GM18858 (cell line): ENCODE measurements at regions not wholly inside any gene's neighbourhood (a gene's known extent, or its start where the extent isn't known, plus 50 kb on each side); places are given as distances from the start of the nearest gene placed in this dataset.
A peak's percentile ranks its signal among the peaks of the same experiment; 100 is the strongest.
"Not testable (repeated sequence)": the region's sequence is repeated elsewhere in the genome, so short reads cannot be mapped to it uniquely, and the experiment has no call there.

Experiments used
- ATAC-seq: cut with Tn5 transposase; IDR thresholded peaks from one replicate; pipeline ENCODE4 v1.9.1; 2021; ENCODE audit not compliant: unreplicated experiment

GRCh38 chr1:184889166-184889565, 85.1 kb downstream of the NIBAN1 start:
- ATAC-seq: no peak

GRCh38 chr1:184888505-184888904, 85.8 kb downstream of the NIBAN1 start:
- ATAC-seq: no peak

- no peak for ATAC-seq
Measured at GRCh38 chr1:184882957-184883815, 91.1 kb downstream of the NIBAN1 start.

GRCh38 chr1:184881941-184882913, 92.1 kb downstream of the NIBAN1 start:
- no peak for ATAC-seq

GRCh38 chr1:184879876-184880557, 94.3 kb downstream of the NIBAN1 start:
- no peak for ATAC-seq

GRCh38 chr1:184878602-184879001, 95.7 kb downstream of the NIBAN1 start:
- no peak for ATAC-seq

- no peak for ATAC-seq
Measured at GRCh38 chr1:184878002-184878401, 96.3 kb downstream of the NIBAN1 start.

- not testable (repeated sequence) for ATAC-seq
Measured at GRCh38 chr1:184876015-184876414, 98.3 kb downstream of the NIBAN1 start.

GRCh38 chr1:184875218-184875617, 99.1 kb downstream of the NIBAN1 start:
- no peak for ATAC-seq

GRCh38 chr1:184870319-184870718, 104.0 kb downstream of the NIBAN1 start:
- no peak for ATAC-seq

GRCh38 chr1:184867866-184868689, 106.2 kb downstream of the NIBAN1 start:
- ATAC-seq: no peak

- peak; percentile 92 for ATAC-seq
Measured at GRCh38 chr1:184866991-184867788, 107.1 kb downstream of the NIBAN1 start.

GRCh38 chr1:184866586-184866985, 107.7 kb downstream of the NIBAN1 start:
- no peak for ATAC-seq

GRCh38 chr1:184865831-184866230, 108.5 kb downstream of the NIBAN1 start:
- no peak for ATAC-seq

- no peak for ATAC-seq
Measured at GRCh38 chr1:184861755-184862336, 107.2 kb upstream of the EDEM3 start.

- ATAC-seq: no peak
Measured at GRCh38 chr1:184860985-184861754, 106.5 kb upstream of the EDEM3 start.

- ATAC-seq: no peak
Measured at GRCh38 chr1:184860535-184860934, 105.9 kb upstream of the EDEM3 start.

GRCh38 chr1:184859381-184860105, 104.9 kb upstream of the EDEM3 start:
- peak; percentile 72 for ATAC-seq
